ENCODE measurements at regions not wholly inside any gene's neighbourhood (a gene's known extent, or its start where the extent isn't known, plus 50 kb on each side); places are given as distances from the start of the nearest gene placed in this dataset.

DNA sequence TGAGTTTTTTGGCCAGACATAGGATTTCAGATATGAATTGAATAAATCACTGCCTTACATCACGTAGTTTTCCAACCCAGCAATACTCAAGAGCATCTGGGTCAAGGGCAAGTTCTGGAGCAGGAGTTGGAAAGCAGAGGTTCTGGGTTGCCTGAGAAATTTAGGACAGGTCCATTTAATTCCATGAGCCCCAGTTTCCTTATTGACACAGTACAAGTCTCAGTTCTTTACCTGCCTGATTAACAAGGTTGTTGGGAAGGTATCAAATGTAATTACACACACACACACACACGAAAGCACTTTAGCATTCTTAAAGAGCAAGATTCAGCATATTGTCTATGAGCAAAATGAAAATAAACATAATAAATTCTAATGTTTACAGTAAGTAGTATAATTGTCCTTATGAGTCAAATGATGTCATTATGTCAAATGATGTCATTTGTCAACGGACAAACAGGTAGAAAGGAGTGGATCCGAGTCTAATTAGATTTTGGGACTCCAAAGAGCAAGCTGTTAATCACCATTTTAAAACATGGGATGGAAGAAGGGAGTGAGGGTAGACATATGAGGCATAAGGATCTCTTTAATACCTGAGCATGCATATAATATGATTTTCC lies 268.4 kb upstream of the ARGLU1 start:
- no peak for DNase-seq

DNA sequence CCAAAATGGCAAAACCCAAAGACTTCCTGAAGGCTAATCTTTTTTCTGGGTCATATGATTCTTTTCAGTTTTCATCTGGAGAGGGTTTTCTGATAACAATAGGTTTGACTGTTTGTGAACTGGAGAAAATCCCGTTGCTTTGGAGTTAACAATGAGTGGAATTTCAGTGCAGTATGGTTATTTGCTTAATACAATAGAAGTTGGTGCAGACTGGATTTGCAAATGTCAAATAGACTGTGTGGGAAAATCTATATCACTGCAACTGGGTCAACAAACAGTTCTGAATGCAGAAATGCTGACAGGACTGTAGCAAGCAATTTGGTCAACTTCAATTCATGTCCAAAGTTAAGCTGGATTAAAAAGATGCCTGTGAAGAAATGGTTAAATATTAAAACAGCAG lies 267.5 kb upstream of the ARGLU1 start:
- DNase-seq: no peak

DNA sequence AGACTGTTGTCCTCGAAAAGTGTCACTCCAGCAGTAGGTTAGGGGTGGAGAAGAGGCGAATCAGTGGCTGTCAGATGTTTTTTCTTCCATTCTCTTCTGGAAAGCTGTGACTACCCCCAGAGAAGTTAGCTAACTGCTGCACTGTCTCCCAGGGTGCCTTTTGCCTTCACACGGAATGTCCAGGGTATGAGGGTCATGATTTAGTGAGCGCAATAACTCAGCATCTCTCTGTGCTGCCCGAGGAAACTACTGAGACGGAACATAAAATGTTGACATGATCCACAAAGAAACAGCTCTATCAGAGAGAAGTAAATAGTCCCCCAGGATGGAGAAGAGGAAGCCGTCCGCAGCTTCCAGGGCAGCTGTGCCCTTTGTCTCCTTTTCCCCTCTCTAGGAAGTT lies 254.0 kb upstream of the ARGLU1 start:
- no peak for DNase-seq

DNA sequence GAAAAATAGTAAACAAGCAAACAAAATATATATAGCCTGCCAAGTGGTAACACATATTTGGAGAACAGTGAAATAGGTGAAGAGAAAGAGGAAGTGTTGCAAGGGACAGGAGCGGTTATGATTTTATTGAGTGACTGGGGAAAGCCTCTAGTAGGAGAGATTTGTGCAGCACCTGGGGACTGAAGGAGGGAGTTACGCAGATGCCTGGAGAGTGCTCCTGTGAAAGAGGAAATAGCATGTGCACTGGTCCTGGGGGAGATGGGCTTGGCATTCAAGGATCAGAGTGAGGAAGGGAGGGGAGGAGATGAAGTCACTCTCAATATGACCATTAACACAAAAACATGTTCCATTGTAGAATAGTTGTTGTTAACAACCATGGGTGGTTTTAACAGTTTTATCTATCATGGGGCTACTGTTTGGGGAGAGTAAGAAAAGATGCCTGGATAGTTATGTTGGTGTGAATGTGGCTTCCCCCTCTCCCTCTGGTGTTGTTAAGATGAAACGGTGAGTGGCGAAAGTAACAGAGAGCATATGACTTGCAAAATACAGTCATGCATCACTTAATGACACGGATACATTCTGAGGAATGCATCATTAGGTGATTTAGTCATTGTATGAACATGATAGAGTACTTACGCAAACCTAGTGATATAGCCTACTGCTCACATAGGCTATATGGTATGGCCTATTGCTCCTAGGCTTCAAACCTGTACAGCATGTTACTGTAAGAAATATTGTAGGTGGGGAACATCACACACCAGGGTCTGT lies 251.7 kb upstream of the ARGLU1 start:
- no peak for DNase-seq

DNA sequence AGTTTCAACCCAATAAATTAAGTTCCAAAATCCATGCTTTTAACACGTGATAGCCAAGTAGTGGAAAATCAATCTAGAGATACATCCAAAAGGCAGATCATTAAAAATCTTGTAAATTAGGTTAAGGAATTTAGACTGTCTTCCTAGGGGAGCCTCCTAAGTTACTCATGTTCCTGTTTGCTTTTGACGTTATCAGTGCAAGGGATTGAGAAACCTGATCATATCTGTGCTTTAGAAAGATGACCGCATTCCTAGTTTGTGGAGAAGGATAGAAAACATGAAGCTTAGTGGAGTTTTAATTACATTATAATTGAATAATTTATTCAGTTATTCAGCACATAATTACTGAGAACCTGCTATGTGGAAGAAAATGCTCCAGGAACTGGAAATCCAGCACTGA lies 251.0 kb upstream of the ARGLU1 start:
- no peak for DNase-seq

DNA sequence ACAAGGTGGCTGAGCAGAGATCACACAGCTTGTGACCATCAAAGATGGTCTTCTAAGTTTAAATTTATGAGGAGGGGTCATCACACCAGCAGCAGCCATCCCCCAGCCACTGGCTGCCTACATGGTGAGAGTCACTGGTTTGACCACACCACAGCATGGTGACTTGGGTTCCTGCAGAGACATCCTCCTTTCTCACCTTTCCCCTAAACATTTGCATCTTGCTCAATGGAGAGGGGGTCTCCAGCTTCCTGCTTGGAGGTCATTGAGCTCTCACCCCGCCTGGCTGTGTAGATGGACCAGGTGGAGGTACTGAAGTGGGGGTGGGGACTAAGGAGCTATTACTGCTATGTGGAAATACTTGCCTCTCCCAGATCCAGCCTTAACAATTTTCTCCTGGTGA lies 247.6 kb upstream of the ARGLU1 start:
- no peak for DNase-seq

DNA sequence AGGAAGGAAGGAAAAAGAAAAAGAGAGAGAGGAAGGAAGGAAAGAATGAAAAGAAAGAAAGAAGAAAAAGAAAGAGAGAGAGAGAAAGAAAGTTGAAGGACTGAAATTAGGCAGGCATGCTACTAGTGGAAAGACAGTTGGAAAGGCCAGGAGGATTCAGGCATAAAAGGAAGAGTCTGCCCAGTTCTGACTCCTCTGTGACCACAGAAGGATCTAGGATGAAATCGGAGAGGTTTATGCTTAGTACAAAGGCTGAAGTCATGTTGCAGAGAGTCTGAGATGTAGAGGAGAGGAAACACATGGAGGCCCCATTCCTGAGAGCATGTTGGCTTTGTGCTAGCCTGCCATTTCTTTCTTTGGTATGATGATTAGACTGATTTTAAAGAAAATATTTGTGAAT lies 246.5 kb upstream of the ARGLU1 start:
- no peak for DNase-seq

DNA sequence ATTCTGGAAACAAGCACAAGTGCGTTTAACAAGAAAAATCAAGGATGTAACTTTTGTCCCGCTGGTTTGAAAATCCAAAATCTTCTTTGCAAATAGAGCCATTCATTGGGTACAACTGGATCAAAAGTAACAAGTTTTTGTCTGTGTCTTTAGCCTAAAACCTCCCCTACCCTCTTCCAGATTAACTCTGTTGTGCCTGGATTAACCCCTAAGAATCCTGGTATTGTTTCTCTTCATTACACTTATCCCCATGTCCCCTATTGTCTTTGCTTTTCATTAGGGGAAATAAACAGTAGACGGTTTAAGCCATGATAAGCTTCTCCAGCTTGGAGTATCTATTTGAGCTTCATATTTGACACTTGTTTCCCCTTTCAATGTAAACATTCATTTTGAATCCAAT lies 242.1 kb upstream of the ARGLU1 start:
- no peak for DNase-seq

DNA sequence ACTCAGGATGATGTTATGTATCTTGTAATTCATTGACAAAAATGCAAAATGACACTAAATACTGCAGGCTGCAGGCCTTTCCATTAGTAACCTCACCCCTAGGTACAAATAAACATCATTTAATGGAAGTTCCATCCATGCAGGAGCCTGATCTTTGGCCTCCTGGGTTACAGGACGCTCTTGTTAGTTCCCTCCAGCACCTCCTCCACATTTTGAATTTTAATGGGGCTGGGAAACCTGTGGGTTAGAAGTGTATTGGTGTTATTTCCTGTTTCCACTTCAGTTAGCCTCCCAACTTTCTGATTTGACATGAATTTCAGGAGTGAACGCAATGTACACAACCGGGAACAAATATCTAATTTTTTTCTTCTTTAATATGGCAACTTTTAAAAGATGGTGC lies 237.1 kb upstream of the ARGLU1 start:
- no peak for DNase-seq

DNA sequence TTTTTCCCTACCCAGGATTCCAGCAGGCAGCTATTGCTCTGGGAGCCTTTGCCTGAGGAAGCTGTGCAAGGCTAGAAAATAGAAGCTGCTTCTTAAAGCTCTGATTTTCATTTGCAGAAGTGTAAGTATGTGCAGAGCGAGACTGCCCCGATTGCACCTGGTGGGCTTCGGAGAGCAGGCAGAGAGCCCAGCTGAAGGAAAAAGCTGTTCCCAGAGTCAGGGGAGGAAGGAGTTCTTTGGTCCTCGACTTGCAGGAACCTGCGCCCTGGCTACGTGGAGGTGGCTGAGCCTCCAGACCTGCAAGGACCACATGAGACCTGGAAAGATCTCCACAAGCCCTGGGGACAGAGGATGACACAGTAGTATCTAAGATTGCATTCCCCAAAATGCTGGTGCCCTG lies 235.0 kb upstream of the ARGLU1 start:
- no peak for DNase-seq

DNA sequence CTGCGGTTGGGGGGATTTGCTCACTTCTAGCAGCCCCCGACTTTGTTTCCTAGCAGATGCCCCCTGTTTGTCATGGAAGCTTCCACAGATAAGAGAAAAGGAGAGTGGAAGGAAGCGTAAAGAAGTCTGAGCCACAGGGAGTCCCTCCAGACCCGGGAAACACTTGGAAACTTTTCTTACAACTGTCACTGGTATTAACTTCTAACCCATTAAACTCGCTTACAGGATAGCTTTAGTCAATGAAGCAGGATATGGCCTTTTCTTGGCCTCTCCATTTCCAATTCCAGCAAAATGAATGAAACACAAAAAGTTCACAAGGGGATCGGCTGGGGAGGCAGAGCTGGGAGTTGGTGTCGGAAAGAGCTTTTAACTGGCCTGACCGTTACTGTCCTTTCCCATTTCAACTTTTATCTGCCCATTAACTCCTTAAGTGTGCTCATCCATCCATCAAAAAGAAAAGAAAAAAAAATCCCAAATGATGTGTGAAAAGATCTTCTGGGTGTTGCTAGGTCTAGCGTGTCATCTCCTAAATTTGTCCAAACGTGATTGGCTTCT lies 231.9 kb upstream of the ARGLU1 start:
- no peak for DNase-seq

DNA sequence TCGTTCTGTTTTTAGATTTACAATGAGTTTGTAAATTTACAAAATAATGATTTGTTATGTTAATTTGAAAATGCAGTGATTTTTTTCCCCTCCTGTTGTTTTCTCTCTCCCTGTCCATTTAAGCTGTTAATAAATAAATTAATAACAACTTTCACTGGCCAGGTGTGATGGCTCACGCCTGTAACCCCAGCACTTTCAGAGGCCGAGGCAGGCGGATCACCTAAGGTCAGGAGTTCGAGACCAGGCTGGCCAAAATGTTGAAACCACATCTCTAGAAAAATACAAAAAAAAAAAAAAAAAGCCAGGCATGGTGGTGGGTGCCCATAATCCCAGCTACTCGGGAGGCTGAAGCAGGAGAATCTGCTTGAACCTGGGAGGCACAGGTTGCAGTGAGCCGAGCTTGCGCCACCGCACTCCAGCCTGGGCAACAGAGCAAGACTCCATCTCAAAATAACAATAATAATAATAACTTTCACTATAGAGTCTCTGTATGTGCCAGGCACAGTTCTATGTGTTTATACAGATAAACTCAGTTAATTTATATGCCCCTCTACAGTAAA lies 229.2 kb upstream of the ARGLU1 start:
- no peak for DNase-seq

DNA sequence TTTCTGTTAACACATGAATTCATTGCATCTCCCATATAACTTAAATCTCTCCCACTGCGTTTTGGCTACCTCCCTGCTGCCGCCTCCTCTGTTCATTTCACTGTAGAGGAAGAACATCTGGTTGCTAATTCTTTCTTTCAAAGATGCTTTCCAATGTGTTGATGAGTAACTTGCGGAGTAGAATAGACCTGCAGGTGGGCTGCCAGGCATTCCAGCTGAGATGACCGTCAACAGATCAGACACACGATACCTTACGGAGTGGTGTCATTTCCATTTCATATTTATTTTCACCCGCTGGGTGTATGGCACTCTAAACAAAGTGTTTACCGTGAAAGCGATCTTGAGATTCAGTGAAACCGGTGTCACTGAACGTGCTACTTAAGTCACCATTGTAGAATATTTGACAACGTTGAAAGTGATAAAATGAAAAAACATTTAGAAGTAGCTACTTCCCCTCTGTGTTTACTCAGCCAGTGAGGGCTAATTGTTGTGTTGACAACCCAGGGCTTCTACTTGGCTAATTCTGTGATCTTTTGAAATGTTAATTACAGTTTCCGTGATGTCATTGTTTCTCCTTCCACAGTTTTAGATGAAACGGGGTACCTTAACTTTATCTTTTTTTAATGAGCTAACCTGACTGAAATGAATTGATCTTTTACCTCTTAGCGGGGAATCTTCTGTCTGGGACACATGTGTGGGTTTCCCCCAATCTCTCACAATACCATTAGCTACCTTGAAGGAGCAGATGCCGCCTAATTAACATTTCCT lies 228.5 kb upstream of the ARGLU1 start:
- peak; percentile 15 for DNase-seq

DNA sequence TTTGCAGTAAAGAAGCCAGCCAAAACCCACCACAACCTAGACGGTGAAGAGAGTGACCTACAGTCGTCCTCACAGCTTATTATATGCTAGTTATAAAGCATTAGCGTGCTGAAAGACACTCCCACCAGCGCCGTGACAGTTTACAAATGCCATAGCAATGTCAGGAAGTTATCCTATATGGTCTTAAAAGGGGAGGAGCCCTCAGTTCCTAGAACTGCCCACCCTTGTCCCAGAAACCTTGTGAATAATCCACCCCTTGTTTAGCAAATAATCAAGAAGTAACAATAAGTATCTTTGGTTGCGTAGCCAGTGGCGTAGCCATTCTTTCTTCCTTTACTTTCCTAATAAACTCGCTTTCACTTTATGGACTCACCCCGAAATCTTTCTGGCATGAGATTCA lies 227.9 kb upstream of the ARGLU1 start:
- no peak for DNase-seq

DNA sequence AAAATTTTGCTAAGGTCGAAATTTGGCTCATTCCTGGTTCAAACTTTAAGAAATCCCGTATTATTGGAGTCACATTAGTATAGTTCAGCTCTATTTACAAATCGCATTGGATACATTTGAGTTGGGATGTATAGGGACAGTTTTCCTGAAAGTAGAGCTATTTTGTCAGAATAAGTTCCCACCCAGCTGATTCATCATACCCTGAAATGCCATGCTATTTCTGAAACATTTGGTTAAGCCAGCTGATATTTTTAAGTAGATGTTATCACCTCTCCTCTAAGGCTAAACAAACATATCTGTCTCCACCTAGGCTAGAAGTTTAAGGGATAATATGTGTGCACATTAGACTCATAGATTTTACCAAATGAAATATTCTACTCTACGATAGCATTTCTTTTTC lies 226.2 kb upstream of the ARGLU1 start:
- no peak for DNase-seq

DNA sequence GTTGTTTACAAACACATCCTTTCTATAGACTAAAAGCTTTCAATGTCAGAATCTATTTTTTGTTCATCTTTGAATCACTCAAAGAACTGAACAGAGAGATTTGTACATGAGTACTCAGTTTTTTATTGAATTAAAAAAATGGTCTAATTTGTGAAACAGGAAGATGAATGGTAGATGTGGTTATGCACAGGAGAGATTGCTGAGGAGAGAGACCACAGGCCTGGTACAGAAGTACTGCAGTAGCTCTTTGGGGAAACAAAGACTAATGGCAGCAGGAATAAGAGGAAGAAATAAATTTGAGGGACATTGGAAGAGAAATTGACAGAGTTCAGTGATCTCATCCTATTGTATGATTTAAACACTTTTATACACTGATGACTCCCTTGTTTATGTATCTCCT lies 222.0 kb upstream of the ARGLU1 start:
- no peak for DNase-seq

DNA sequence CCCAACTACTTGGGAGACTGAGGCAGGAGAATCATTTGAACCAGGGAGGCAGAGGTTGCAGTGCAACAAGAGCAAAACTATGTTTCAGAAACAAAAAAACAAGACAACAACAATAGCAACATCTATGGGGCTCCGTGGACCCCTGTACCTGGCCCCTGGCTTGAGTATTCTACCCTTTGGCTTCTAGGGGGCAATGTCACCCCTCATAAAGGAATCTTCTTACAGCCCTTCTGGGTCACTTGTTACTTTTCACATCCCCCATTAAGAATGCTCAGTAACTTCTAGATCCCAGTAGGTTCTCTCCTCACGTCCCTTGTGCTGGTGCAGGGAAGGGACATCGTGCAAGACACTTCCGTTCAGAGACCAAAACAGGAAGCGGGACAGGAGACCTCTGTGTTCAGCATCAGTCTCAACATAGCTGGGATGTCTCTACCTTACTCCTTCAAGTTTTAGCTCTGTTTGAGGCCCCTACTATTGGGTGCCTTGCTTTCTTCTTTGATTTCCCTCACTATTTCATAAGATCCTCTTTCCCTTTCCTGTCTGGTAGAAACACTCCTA lies 218.1 kb upstream of the ARGLU1 start:
- DNase-seq: no peak

DNA sequence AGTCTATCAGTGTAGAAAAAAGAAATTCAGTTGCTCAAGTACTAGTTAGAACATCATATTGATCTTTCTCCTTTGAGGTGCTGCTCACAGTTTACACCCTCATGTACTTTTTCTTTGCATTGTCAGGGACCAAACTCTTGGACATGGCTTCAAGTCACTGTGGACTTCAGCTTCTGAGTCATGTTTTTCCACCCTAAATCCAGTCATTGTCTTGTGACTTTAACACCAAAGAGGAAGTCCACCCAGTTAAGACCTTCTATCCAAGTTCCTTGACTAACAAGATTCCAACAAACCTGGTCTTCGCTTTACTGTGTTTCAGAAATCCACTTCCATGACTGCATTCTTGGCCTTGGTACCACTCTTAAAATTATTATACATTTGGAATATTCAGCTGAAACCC lies 206.7 kb upstream of the ARGLU1 start:
- DNase-seq: no peak

DNA sequence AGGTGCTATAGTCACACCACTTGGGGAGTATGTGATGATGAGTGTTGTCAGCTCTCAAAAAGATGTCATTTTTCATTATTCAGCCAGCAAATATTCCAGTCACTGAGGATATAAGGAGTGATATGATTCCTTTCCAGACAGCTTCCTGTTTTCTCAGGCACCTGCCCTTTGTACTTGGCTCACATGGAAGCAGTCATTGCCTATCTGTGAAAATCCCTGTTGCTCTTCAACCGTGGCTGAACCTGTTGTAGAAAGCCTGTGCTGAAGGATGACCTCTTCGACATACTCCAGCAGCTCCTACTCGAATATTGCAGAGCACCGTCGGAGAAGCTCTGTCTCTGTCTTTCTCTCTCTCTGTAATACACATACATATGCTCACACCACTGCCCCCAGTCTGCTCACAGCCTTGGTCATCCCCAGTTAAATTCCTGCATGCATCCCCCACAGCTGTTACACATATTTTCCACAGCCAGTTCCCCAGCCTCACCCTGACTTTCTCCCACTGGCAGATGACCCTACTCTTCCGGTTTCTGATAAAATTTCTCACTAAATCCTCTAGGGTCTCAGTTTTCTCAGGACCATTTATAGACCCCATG lies 204.2 kb upstream of the ARGLU1 start:
- no peak for DNase-seq

DNA sequence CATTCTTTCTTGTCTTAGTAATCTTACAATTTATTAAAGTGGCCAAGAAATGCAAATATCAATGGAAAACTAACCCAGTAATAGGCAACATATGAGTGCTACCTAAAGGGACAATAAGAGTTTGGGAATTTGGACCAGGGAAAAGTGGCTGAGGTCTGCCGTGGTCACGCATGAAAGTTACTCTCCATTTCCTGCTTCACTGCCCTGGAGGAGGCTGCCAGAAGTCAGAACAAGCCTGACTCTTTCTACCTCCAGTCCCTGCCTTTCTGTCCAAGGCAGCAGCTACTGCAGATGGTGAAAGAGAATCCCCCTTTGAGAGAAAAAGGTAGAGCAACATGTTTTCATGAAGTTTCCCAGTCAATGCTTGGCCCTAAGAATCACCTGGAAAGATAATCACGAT lies 201.1 kb upstream of the ARGLU1 start:
- no peak for DNase-seq

DNA sequence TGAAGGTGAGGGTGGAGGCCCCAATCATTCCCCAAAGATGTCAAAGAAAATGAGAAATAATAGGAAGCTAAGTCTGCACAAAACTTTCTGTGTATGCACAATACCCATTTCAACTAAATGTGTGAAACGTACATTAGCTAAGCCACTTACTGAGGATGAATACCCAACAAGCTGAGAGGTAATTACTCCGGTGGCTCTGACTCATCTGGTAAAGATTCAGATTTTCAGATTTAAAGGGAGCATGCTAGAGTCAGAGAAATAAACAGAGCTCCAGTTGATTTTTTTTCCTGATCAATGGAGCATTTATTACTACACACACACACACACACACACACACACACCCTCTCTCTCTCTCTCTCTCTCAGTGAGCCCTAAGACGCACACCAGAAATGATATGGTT lies 194.8 kb upstream of the ARGLU1 start:
- DNase-seq: no peak

DNA sequence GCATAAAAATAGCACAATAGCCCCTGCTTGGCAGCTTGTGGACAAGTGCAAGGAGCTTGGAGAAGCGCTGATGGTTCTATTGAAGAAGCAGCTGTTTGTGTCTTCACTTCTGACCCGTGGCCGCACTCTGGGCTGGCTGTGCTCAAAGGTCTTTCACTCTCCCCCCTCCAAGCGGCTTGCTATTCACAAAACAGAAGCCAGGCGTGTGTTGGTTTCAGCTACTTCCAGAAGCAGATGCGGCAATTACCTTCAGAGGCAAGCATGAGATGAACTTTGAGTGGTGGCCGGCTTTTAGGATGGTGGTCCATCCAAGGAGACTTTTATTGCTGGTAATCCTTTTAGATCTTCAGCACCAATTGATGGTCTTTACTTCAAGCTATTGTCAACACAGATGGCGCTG lies 188.5 kb upstream of the ARGLU1 start:
- no peak for DNase-seq

DNA sequence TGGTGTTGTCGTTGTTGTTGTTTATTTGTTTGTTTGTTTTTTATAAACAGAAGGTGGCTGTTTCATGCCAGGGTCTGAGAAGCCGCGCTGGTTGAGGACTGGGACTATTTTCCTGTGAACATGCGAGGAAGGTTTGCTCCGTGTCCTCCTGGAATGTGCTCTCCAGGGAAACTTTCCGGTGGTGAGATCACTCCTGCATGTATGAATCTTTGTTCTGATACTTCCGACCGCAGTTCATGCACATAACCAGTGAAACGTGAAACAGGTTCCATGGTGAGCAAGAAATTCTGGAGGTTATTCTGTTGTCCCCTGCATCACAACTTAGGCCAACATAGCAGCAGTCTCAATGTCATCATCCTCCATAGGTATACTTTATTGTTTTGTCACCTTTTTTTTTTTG lies 187.6 kb upstream of the ARGLU1 start:
- no peak for DNase-seq

Data from NCI-H2171 treated with DMSO at 0.1 percent for 48 hours (cell line).